B cell (primary cell): ENCODE measurements at regions not wholly inside any gene's neighbourhood (a gene's known extent, or its start where the extent isn't known, plus 50 kb on each side); places are given as distances from the start of the nearest gene placed in this dataset.

Source experiments
- ATAC-seq: fragments of 200-7000 bp; cut with Tn5 transposase; one replicate; pipeline ENCODE4 v1.10.0; 2021; ENCODE audit warnings: low read depth, mild to moderate bottlenecking, moderate number of reproducible peaks, moderate library complexity
- CTCF ChIA-PET: fragments of 350-600 bp; sonication (Branson Sonifier 250); formaldehyde crosslinking; loops from one replicate; lab custom pipeline; 2021; ENCODE audit warnings: antibody characterized with exemption, inconsistent platforms; lab: Charles Lee
- POLR2A ChIA-PET: fragments of 350-600 bp; sonication (Branson Sonifier 250); formaldehyde crosslinking; loops from one replicate; lab custom pipeline; 2021; ENCODE audit warnings: antibody characterized with exemption; lab: Charles Lee
- DNase-seq: peaks from one replicate; pipeline ENCODE4 v3.0.0; 2013
- H2AFZ ChIP-seq: 2 replicates; pipeline ENCODE4 v1.6.1; 2012; ENCODE audit warnings: mild to moderate bottlenecking, low read depth, low read length; ENCODE audit not compliant: insufficient read depth, poor library complexity, severe bottlenecking
- H3K27ac ChIP-seq, 2 donors: 1 replicate in 1 of 2; 2 replicates in 1 of 2; pipeline ENCODE4 v1.5.1; 2012 to 2013; ENCODE audit warnings: low read length in 2 of 2, mild to moderate bottlenecking in 2 of 2, moderate library complexity in 1 of 2
- H3K27me3 ChIP-seq, 4 experiments: fragments of 200-600 bp in 1 of 4; sonication (generic) in 1 of 4; replicated peaks in 1 of 4; 1 replicate in 2 of 4; 2 replicates in 2 of 4; pipeline versions ENCODE4 v1.6.1 to v1.7.0; 2013 to 2016; ENCODE audit warnings: low read length in 3 of 4, mild to moderate bottlenecking in 2 of 4, mixed read lengths in 1 of 4, moderate library complexity in 1 of 4; ENCODE audit not compliant: insufficient read depth in 4 of 4, control insufficient read depth in 3 of 4; ENCODE audit errors: control extremely low read depth in 1 of 4
- H3K36me3 ChIP-seq, 2 experiments: replicated peaks in 1 of 2; 1 replicate in 1 of 2; 2 replicates in 1 of 2; pipeline versions ENCODE4 v1.6.1 to v1.7.1; 2013; ENCODE audit warnings: low read length in 1 of 2; ENCODE audit not compliant: insufficient read depth in 2 of 2, control insufficient read depth in 1 of 2; ENCODE audit errors: control extremely low read depth in 1 of 2, extremely low read depth in 1 of 2
- H3K4me1 ChIP-seq, 2 donors: fragments of 200-600 bp in 1 of 2; sonication (generic) in 1 of 2; 1 replicate in 1 of 2; 2 replicates in 1 of 2; pipeline versions ENCODE4 v1.5.1 to v1.6.1; 2013 to 2017; ENCODE audit warnings: low read length in 2 of 2; ENCODE audit not compliant: control insufficient read depth in 2 of 2, insufficient read depth in 2 of 2
- H3K4me2 ChIP-seq: replicated peaks from 2 replicates; pipeline ENCODE3; 2012; ENCODE audit warnings: mild to moderate bottlenecking, low read depth, low read length; ENCODE audit not compliant: poor library complexity, severe bottlenecking
- H3K4me3 ChIP-seq, 5 experiments: fragments of 200-600 bp in 1 of 5; sonication (generic) in 1 of 5; 1 replicate in 3 of 5; 2 replicates in 2 of 5; pipeline versions ENCODE4 v1.5.1 to v1.7.0; 2011 to 2016; ENCODE audit warnings: low read length in 4 of 5, mild to moderate bottlenecking in 4 of 5, low read depth in 2 of 5, control low read depth in 1 of 5, moderate library complexity in 1 of 5; ENCODE audit not compliant: insufficient read depth in 1 of 5; ENCODE audit errors: control extremely low read depth in 1 of 5, extremely low read depth in 1 of 5
- H3K79me2 ChIP-seq: fragments of 200-600 bp; sonication (generic); one replicate; pipeline ENCODE4 v1.6.0; 2016; ENCODE audit warnings: low read length; ENCODE audit not compliant: control insufficient read depth, insufficient read depth
- H3K9ac ChIP-seq: fragments of 200-600 bp; sonication (generic); 2 replicates; pipeline ENCODE4 v1.6.1; 2017; ENCODE audit warnings: mild to moderate bottlenecking, low read length, moderate library complexity
- H3K9me3 ChIP-seq, 3 donors: one replicate each; pipeline versions ENCODE4 v1.6.1 to v1.7.1; 2013; ENCODE audit warnings: low read length in 2 of 3; ENCODE audit not compliant: control insufficient read depth in 2 of 3, insufficient read depth in 1 of 3; ENCODE audit errors: control extremely low read depth in 1 of 3
- H4K20me1 ChIP-seq: 2 replicates; pipeline ENCODE4 v1.6.0; 2012; ENCODE audit warnings: mild to moderate bottlenecking, low read length; ENCODE audit not compliant: insufficient read depth, control insufficient read depth, poor library complexity, severe bottlenecking
- H3K27ac Mint-ChIP-seq: one replicate; pipeline ENCODE4 v1.8.0; 2021; ENCODE audit warnings: mixed read lengths
- H3K27me3 Mint-ChIP-seq: one replicate; pipeline ENCODE4 v1.8.0; 2021; ENCODE audit warnings: mixed read lengths
- H3K4me1 Mint-ChIP-seq: one replicate; pipeline ENCODE4 v1.8.0; 2021; ENCODE audit warnings: mixed read lengths
- H3K4me3 Mint-ChIP-seq: one replicate; pipeline ENCODE4 v1.8.0; 2021; ENCODE audit warnings: mixed read lengths
- H3K9me3 Mint-ChIP-seq: one replicate; pipeline ENCODE4 v1.8.0; 2022; ENCODE audit warnings: mixed read lengths; ENCODE audit not compliant: insufficient read depth
- EZH2 ChIP-seq: IDR thresholded peaks from 2 replicates; pipeline ENCODE4 v1.6.1; 2012; ENCODE audit warnings: borderline replicate concordance, low read depth, mild to moderate bottlenecking, moderate library complexity, low read length; ENCODE audit not compliant: insufficient read depth, poor library complexity, severe bottlenecking
- WGBS: methylation state at CpG from one replicate; pipeline ENCODE4 v1.1.5; 2013; ENCODE audit warnings: missing lambda C conversion rate; ENCODE audit not compliant: insufficient coverage; 5-methylcytosine and 5-hydroxymethylcytosine counted together
- intact Hi-C: fragments of 100-400 bp; cut with micrococcal nuclease; formaldehyde crosslinking; loops from one replicate; pipeline ENCODE4 v1.10.0; 2022
- TF ChIP-seq, protein P1 (sequence below): fragments of 200-600 bp; IDR thresholded peaks from one replicate; pipeline ENCODE4 v1.8.0; 2022; ENCODE audit warnings: antibody characterized with exemption, mild to moderate bottlenecking

- intact Hi-C loops: no loop called here
- Histone ChIP-seq H3K9ac (no peak overlapping the region), H3K27ac (no peak overlapping the region), H3K27me3 (no peaks in the 10 kb centered on the region), H2AFZ (no peak overlapping the region), H3K9me3 (peaks cover 0 to 8% (median 0%) of the 10 kb centered on the region in 3 donors), H3K79me2 (no peaks in the 10 kb centered on the region), H3K36me3 (no peaks in the 10 kb centered on the region), H3K4me1 (no peaks in the 10 kb centered on the region), H3K4me2 (no peak overlapping the region), H3K4me3 (no peak overlapping the region), H4K20me1 (no peaks in the 10 kb centered on the region)
- H3K27me3 Mint-ChIP-seq: no peaks in the 10 kb centered on the region
- no peak for TF ChIP-seq EZH2
- TF ChIP-seq, protein P1, sequence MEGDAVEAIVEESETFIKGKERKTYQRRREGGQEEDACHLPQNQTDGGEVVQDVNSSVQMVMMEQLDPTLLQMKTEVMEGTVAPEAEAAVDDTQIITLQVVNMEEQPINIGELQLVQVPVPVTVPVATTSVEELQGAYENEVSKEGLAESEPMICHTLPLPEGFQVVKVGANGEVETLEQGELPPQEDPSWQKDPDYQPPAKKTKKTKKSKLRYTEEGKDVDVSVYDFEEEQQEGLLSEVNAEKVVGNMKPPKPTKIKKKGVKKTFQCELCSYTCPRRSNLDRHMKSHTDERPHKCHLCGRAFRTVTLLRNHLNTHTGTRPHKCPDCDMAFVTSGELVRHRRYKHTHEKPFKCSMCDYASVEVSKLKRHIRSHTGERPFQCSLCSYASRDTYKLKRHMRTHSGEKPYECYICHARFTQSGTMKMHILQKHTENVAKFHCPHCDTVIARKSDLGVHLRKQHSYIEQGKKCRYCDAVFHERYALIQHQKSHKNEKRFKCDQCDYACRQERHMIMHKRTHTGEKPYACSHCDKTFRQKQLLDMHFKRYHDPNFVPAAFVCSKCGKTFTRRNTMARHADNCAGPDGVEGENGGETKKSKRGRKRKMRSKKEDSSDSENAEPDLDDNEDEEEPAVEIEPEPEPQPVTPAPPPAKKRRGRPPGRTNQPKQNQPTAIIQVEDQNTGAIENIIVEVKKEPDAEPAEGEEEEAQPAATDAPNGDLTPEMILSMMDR: no peak
- H3K9me3 Mint-ChIP-seq: no peaks in the 10 kb centered on the region
- ChIA-PET POLR2A (no interaction called here), CTCF (no interaction called here)
- no peaks in the 10 kb centered on the region for H3K4me1 Mint-ChIP-seq
- ATAC-seq (no peak), DNase-seq (no peak)
- H3K4me3 Mint-ChIP-seq: no peak overlapping the region
- no CpG with 5 or more reads among the region's 1 CpG for WGBS
- H3K27ac Mint-ChIP-seq: no peak overlapping the region
These were observed 368.9 kb upstream of the SLC7A11 start for GRCh38 chr4:138611017-138611416.

DNA sequence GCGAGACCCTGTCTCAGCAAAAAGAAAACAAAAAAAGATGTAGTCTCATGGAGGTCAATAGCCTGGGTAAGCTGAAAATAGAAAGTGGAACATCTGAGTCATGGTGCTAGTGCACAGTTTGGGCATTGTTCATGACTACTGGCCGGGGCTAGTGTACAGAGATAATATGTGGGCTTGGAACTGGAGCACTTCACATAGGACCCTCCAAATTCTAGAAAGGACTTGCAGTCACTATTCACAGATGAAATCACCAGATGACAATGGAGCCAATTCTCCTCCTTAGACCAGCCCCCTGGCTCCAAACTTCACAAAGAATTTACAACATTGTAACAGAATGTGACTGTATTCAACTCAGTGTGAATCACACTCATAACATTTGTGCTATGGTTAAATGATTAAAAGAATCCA, 367.8 kb upstream of the SLC7A11 start:
- CTCF ChIA-PET: no interaction called here
- H3K27ac ChIP-seq: no peak overlapping the region
- Mint-ChIP-seq H3K27ac (no peak overlapping the region), H3K4me3 (no peak overlapping the region), H3K27me3 (no peaks in the 10 kb centered on the region), H3K4me1 (no peaks in the 10 kb centered on the region), H3K9me3 (no peaks in the 10 kb centered on the region)
- 75% methylated on average over 2 of the region's 2 CpGs for WGBS
- intact Hi-C loops: no loop called here
- no peak overlapping the region for H3K4me2 ChIP-seq
- H3K4me3 ChIP-seq: no peak overlapping the region
- no peak overlapping the region for H3K9ac ChIP-seq
- no peaks in the 10 kb centered on the region for H3K79me2 ChIP-seq
- POLR2A ChIA-PET: no interaction called here
- H2AFZ ChIP-seq: no peak overlapping the region
- no peaks in the 10 kb centered on the region for H3K27me3 ChIP-seq
- DNase-seq: no peak
- TF ChIP-seq, protein P1: no peak
- no peak for TF ChIP-seq EZH2
- no peaks in the 10 kb centered on the region for H3K36me3 ChIP-seq
- ATAC-seq: no peak
- no peaks in the 10 kb centered on the region for H3K9me3 ChIP-seq
- H4K20me1 ChIP-seq: no peaks in the 10 kb centered on the region
- no peaks in the 10 kb centered on the region for H3K4me1 ChIP-seq
